Activated CD4-positive, alpha-beta T cell treated with anti-CD3 and anti-CD28 coated beads, Interleukin-2, Interleukin-4, amounts not matched to agents 100 ng/mL and 50 ng/mL, durations not matched to agents 16 hours and 8 hours (primary cell): ENCODE measurements at regions not wholly inside any gene's neighbourhood (a gene's known extent, or its start where the extent isn't known, plus 50 kb on each side); places are given as distances from the start of the nearest gene placed in this dataset.

Source experiments
- DNase-seq: peaks from one replicate; pipeline ENCODE4 v3.0.0-alpha.2; 2020; ENCODE audit warnings: low spot score

GRCh38 chr15:62779036-62779770, 263.3 kb upstream of the TPM1 start:
- no peak for DNase-seq

GRCh38 chr15:62779899-62780298, 262.6 kb upstream of the TPM1 start:
- DNase-seq: no peak

- no peak for DNase-seq
Measured at GRCh38 chr15:62781081-62781497, 261.5 kb upstream of the TPM1 start.

GRCh38 chr15:62782071-62782841, 260.3 kb upstream of the TPM1 start:
- peak; percentile 11 for DNase-seq

GRCh38 chr15:62782896-62783295, 259.7 kb upstream of the TPM1 start:
- no peak for DNase-seq

- DNase-seq: no peak
Measured at GRCh38 chr15:62783303-62783957, 259.1 kb upstream of the TPM1 start.

GRCh38 chr15:62785881-62786828, 256.4 kb upstream of the TPM1 start:
- DNase-seq: no peak

- no peak for DNase-seq
Measured at GRCh38 chr15:62787401-62787800, 255.1 kb upstream of the TPM1 start.

GRCh38 chr15:62788224-62788623, 254.3 kb upstream of the TPM1 start:
- no peak for DNase-seq

- no peak for DNase-seq
Measured at GRCh38 chr15:62790546-62790945, 252.0 kb upstream of the TPM1 start.

- no peak for DNase-seq
Measured at GRCh38 chr15:62791694-62792093, 250.9 kb upstream of the TPM1 start.

- no peak for DNase-seq
Measured at GRCh38 chr15:62792986-62793751, 249.4 kb upstream of the TPM1 start.

- DNase-seq: no peak
Measured at GRCh38 chr15:62793752-62794144, 248.8 kb upstream of the TPM1 start.

GRCh38 chr15:62795171-62795570, 247.4 kb upstream of the TPM1 start:
- no peak for DNase-seq

GRCh38 chr15:62795700-62796695, 246.5 kb upstream of the TPM1 start:
- DNase-seq: no peak

- DNase-seq: no peak
Measured at GRCh38 chr15:62797171-62797570, 245.4 kb upstream of the TPM1 start.

- no peak for DNase-seq
Measured at GRCh38 chr15:62798536-62798935, 244.0 kb upstream of the TPM1 start.

- no peak for DNase-seq
Measured at GRCh38 chr15:62799037-62799436, 243.5 kb upstream of the TPM1 start.

- DNase-seq: no peak
Measured at GRCh38 chr15:62799919-62800318, 242.6 kb upstream of the TPM1 start.

- DNase-seq: no peak
Measured at GRCh38 chr15:62802612-62803011, 239.9 kb upstream of the TPM1 start.
